ENCODE measurements at regions not wholly inside any gene's neighbourhood (a gene's known extent, or its start where the extent isn't known, plus 50 kb on each side); places are given as distances from the start of the nearest gene placed in this dataset.
"Not testable (repeated sequence)": the region's sequence is repeated elsewhere in the genome, so short reads cannot be mapped to it uniquely, and the experiment has no call there.

- DNase-seq (ENCODE audit: low read depth) = no peak
- H3K4me3 ChIP-seq (ENCODE audit: low read depth, low read length) = no peak overlapping the region
- TF ChIP-seq CTCF (conservative IDR thresholded peaks at IDR 0.05; ENCODE audit: low read depth, low read length) = no peak
Measured at GRCh38 chr5:117131876-117132275, 557.3 kb upstream of the SEMA6A start.

- no peak for TF ChIP-seq CTCF (conservative IDR thresholded peaks at IDR 0.05; ENCODE audit: low read depth, low read length)
- DNase-seq (ENCODE audit: low read depth) = no peak
Measured at GRCh38 chr5:117131048-117131679, 556.5 kb upstream of the SEMA6A start.

GRCh38 chr5:117118499-117118898 lies 543.9 kb upstream of the SEMA6A start:
- no peak overlapping the region for H3K4me3 ChIP-seq (ENCODE audit: low read depth, low read length)
- no peak for DNase-seq (ENCODE audit: low read depth)
- no peak for TF ChIP-seq CTCF (conservative IDR thresholded peaks at IDR 0.05; ENCODE audit: low read depth, low read length)

More at GRCh38 chr5:117131048-117131679, 556.5 kb upstream of the SEMA6A start:
- no peak overlapping the region for H3K4me3 ChIP-seq (ENCODE audit: low read depth, low read length)

- not testable (repeated sequence) for H3K4me3 ChIP-seq (ENCODE audit: low read depth, low read length); DNase-seq (ENCODE audit: low read depth)
Measured at GRCh38 chr5:117117314-117117713, 542.7 kb upstream of the SEMA6A start.

- TF ChIP-seq CTCF (conservative IDR thresholded peaks at IDR 0.05; ENCODE audit: low read depth, low read length) = no peak
- DNase-seq (ENCODE audit: low read depth) = no peak
Measured at GRCh38 chr5:117110548-117110947, 535.9 kb upstream of the SEMA6A start.

GRCh38 chr5:117107859-117108258 lies 533.2 kb upstream of the SEMA6A start:
- no peak for TF ChIP-seq CTCF (conservative IDR thresholded peaks at IDR 0.05; ENCODE audit: low read depth, low read length)

More at GRCh38 chr5:117110548-117110947, 535.9 kb upstream of the SEMA6A start:
- H3K4me3 ChIP-seq (ENCODE audit: low read depth, low read length) = no peak overlapping the region

GRCh38 chr5:117103703-117104102 lies 529.1 kb upstream of the SEMA6A start:
- H3K4me3 ChIP-seq (ENCODE audit: low read depth, low read length) = no peak overlapping the region
- DNase-seq (ENCODE audit: low read depth) = no peak
- no peak for TF ChIP-seq CTCF (conservative IDR thresholded peaks at IDR 0.05; ENCODE audit: low read depth, low read length)

More at GRCh38 chr5:117107859-117108258, 533.2 kb upstream of the SEMA6A start:
- no peak overlapping the region for H3K4me3 ChIP-seq (ENCODE audit: low read depth, low read length)
- DNase-seq (ENCODE audit: low read depth) = no peak
